NCI-H146 (cell line): ENCODE measurements at regions not wholly inside any gene's neighbourhood (a gene's known extent, or its start where the extent isn't known, plus 50 kb on each side); places are given as distances from the start of the nearest gene placed in this dataset.
A peak's percentile ranks its signal among the peaks of the same experiment; 100 is the strongest.

Source experiments
- DNase-seq: peaks from one replicate; lab custom pipeline; 2025; lab: John Stamatoyannopoulos, UW

DNA sequence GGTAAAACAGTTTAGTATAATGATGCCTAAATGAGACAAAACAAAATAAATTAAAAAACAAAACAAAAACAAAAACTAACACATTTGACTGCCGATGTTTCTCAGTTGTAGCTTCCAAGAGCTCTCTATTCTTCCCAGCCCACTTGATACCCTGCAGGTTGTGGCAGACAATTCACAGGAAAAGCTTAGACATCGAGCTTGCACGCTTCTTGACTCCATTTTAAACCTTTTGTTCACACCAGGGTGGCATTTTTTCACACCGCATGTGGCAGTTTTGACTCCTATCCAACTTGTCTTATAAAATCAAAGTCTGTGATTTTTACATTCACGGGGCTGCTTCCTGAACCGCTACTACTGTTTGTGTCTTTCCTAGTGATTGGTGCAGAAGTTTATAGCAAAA lies 575.9 kb downstream of the USP25 start:
- no peak for DNase-seq

DNA sequence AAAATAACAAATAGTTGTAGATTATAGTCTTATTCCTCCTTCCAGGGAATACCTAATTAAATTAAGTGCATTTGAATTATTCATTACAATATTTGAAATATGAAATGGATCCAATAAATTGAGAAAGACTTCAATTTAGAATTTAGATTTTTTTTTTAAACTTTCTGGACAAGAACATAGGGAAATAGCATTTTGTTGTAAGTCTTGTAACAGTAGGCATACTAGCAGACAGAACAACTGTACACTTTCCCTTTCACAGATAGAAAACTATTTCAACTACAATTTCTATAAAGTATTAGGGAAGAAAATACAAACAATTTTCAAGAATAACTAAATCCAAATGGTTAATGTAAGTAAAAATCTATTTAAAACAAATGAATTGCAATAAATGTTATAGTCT lies 577.5 kb downstream of the USP25 start:
- no peak for DNase-seq

DNA sequence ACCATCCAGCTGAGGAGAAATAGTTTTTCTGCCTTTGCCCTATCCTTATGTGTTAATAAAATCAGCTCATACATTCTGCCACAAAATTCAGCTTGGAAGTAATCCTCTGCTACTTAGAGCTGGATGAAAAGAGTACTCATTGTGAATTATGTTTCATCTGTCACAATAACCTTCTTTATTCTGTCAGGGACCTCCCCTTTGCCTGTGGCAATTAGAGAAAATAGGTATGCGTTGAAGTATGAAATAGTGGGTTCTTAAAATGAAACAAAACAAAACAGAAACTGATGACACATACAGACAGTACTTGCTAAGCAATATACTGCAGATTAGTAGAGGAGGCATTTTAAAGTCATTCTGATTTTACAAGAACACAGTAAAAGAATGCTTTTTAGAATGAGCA lies 578.5 kb downstream of the USP25 start:
- no peak for DNase-seq

DNA sequence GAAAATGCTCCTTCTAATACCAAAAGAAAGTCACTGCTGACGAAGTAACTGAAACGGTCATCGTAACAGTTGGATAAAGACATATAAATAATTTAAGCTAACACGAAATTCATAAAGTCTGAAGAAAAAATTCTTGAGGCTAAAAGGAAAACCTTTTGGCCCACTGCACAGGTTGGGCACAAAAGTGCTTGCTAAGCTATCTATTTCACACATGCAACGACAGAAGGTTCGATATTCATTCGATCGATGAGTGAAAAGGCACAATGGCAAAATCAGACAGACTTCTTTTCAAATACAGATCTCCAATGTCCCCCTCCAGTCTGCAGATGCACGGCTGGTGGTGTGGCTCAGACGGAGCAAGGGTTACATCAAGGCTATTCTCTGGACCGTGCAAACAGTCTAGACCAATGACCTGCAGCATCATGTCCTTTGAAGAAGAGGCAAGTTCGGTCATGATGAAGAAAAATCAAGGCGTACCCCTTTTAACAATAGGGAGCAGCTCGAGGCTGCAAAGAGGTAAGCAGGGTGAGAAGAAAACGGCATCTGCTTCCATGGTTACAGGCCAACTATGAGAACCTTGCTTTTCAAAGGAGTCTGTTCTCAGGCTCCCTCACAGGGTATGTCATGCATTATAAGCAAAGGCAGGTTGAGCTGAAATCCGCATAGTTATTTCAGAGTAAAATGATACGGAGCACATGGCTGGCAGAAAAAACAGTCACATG lies 579.6 kb downstream of the USP25 start:
- no peak for DNase-seq

DNA sequence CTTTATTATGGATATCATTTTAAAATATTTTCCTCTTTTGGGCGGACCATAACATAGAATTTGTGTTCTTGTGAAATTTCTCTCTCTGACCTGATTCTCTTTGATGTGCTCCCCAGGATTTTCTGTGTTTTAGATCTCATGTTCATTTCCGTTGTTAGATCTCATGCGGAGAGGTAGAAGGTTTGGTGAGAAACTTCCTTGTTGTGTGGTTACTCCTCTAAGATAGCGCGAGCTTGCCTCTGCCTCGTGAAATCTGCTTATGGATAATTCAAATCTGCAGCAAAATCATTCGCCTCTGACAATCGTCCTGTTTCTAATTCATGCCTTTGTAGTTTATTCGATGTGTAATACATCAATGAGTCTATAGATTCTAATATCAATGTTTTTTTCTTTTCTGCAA lies 580.4 kb downstream of the USP25 start:
- no peak for DNase-seq

DNA sequence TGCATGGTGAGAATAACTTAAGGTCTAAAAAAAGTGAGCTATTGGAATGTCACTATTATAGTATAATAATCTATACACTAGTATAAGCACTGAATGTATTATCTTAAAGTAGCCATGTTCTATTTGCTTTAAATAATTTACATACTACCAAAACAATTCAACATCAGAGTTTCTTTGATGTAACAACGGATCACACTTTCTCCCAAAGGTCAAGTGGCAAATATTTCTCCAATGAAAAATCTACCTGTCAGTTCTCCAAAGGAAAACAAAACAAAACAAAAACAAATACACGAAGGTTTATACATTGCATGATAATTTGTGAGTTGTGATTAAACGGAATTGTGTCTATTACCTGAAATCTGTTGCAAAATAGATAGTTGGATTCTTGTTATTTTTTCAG lies 581.4 kb downstream of the USP25 start:
- no peak for DNase-seq

DNA sequence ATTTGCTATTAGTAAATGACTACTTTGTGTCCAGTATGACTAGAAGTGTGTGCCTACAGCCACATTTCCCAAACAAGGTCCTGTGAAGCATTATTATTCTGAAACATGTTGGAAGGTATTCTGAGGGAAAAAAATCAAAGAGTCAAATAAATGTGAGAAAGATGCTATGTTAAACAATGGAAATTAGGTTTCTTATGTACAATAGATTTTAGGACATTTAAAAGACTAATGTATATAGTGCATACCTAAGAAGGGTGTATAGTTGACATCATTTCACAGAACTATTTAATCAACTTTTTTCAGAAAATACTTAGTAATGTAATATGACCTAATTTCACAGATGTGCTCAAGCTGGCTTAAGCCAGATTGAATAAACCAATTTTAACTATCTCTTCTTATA lies 582.5 kb downstream of the USP25 start:
- no peak for DNase-seq

DNA sequence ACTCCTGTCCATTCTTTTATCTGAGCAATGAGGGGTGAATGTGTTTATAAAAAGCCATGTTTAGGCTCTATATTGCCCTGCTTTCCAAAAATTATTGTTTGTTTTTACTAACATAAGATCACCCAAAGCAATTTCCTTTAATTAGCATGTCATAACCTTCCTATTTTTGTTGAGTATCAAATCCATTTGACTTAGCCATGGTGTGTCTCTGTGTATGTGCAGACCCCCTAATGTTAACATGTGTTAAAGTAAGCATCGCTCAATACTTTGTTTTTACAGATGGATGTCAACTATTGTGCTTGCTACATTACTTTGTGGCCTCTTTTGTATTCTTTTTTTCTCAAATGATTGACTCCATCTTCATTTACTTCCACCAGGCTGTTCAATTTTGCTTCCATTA lies 585.4 kb downstream of the USP25 start:
- DNase-seq: no peak

DNA sequence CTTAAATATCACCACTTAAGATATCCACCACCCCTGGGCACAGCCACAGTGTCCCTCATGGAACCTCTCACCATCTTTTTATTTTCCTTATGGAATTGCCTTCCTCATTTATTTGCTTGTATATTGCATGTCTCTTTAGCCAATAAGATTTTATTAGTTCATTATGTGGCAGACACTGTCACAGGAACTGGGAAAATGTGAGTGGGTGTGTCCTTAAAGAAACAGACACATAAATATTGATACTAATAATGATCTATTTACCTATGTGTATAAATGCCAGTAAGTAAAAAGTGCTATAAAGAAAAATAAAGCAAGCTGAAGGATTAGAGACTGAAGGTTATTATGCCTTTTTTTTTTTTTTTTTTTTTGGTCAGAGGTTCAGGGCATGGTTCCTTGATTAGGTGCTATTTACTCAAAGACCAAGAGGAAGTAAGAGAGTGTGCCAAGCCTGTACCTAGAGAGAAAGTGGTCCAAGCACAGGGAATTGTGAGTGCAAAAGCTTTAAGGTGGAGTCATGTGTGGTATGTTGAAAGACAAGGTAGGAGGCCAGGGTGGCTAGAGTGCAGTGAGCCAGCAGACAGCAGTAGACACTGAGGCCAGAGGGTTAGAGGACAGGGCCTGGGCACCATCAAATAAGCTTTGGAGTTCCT lies 589.0 kb downstream of the USP25 start:
- DNase-seq: no peak

DNA sequence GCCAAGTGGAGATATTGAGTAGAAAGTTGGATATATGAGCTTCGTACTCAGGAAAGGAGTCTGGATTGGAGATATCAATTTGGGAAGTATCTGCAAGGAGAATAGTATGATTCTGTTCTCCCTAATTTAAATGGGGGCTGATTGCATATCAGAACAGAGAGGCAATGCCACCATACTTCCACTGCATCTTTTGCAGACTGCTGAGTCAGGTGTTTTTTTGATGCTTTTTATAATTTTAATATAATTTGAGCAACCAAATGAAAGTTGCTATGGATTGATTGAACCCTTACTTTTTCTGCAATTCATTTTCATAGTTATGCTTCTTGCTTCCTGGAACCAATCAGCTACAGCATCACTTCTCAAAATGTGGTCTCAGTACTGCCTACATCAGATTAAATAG lies 590.3 kb downstream of the USP25 start:
- no peak for DNase-seq

DNA sequence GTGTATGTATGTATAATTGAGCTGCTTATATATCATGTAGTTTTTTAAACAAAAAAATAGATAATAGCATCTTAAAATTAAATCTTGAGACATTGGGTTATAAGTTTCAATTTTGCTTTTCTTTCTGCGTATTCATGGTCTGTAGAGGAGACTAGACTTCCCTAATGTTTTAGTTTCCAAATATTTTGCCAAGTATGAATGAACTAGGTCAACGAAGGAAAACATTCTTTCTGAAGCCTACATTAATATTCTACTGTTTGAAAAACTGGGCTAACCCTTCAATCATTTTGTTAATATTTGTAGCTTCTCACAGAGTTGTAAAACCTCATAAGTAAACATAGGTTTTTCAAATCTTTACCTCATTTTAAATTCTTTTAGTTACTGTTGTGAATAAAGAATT lies 592.7 kb downstream of the USP25 start:
- no peak for DNase-seq

DNA sequence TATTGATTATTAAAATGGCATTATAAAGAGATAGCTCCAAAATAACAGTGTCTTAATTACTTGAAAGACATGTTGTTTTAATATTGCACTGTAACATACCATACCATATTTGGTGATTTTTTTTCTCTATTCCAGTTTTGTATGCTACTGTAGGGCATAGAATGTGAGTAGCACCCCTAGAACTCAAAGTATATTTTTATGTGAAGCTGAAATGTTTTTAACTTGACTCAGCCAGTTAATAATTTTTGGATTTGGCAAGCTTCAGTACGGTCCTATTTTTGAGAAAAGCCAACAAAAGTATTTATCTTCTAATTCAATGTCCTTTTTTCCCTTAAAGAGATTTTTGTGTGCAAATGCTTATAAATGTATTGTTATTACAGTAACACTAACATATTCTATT lies 593.8 kb downstream of the USP25 start:
- DNase-seq: no peak

DNA sequence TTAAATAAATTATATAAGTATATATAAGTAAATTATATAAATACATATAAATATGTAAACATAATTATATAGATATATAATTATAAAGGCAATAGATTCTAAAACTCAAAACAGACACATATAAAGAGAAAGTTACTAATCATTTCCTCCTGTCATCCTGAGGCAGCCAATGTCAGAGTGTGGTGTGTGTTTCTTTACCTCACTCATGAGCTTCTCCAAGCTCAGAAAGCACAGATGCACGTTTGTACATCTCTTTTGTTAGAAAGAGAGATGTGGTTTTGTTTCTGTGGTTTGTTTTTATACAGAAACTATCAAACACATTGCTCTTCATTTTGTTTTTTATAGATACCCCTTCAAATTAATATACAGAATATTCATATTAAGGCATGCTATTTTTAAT lies 594.8 kb downstream of the USP25 start:
- no peak for DNase-seq

DNA sequence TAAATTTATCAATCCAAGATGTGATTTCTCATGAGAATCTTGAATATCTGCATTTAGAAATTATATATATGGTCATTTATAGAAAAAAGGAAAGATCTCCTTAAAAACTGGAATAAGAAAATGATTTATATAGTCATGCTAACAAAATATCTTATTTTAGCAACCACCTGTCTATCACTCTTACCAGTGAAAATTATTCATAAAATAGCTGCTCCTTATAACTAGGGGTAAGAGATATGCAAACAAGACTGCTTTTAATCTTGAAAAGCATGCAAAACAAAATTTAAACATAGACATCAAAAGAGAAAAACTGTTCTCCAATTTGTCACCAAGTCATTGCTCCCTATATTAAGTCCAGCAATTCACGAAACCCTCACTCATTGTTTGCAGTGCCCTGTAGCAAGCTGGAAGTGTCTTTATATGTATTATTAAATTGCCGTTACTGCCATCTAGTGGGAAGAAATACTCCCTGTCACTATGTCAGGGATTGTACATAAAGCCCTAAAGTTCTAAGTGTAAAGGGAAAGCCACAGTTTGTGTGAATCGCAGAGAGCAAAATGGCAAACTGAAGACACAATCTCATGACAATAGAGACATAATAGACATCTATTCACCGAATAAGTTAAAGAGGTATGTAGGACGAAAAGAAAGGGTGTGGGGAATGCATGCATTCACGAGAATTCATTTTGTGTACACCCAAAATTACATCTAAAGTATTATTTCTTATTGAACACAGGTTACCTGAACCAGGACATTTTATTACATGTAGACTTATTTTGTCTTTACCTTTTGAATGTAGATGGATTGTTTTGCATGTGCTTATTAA lies 600.5 kb downstream of the USP25 start:
- peak; percentile 34 for DNase-seq

DNA sequence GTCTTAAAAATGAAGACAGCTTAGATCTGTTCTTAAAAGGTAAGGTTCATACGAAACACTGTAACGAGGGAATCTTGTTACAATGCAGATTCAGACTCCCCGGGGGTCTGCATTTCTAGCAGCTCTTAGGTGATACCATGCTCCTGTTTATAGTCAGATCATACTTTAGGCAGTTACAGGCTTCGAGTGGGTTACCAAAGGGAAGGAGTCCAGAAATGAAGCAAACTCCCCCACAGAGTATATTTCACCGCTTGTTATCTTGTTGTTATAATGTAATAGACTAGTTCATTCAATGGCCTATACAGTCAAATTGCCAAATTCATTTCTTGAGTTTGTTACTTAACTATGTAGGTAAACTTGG lies 601.1 kb downstream of the USP25 start:
- DNase-seq: no peak

DNA sequence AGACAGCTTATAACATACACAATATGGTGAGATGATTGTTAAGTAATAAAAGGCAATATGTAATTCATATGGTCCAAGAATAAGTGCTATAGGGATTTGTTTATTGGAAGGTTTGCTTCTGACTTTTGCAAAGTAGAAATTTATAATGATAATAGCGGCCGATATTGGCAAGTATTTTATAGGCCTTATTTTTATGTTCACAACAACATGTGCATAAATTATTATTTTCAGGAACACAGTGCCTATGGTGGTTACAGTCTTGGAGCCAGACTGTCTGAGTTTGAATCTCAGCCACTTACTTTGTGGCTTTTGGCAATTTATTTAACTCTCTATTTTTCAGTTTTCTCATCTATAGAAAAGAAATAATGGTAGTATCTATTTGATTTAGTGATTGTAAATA lies 607.5 kb downstream of the USP25 start:
- no peak for DNase-seq

DNA sequence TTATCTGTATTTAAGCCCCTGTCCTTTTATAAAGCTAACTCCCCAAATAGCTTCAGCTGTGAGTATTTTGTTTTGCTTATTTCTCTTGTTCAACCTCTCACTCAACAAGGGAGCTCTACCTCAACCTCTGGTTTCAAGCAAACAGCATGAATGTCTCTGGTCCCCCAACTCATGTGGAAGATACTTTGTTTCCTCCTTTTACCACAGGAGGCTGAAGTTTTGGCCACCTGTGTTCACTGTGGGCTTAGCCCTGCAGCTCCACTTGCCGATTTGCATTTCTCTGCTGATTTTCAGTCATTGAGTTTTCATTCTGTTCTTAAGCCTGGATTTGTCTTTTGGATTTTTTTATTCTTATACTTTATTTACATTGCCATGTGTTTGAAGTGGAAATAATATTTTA lies 613.1 kb downstream of the USP25 start:
- DNase-seq: no peak

DNA sequence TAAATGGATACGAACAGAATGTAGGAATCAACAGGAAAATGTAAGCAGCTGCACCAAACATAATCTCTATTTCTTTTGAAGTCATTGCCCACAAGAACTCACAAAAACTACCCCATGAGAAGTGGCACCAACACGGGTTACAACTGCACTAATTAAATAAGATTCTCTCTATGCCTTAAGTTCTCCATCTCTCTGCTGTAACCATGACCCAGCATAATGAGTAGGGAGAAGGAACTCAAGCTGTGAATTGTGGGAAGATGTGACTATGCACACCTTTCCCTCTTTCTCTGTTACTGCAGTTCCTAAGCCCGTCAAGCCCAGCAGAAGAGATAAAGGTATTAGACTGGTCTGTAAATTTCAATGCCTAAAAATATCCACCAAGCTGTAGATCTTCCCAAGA lies 614.0 kb downstream of the USP25 start:
- DNase-seq: no peak

DNA sequence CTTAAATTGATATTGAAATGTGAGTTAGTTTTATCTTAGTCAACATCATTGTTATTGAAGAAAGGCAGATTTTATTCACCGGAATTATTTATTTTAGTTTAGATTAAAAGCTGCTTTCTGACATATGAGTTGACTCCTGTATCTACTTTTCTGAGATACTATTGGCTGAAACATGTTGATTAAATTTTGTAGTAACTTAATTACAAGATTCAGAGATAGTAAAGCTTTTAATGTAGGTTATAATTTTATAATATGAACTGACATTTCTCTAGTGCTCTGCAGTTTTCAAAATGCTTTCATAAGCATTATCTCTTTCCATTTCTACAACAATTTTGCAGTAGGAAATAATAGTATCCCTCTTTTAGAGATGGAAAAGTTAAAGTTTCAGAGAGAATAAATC lies 616.0 kb downstream of the USP25 start:
- no peak for DNase-seq

DNA sequence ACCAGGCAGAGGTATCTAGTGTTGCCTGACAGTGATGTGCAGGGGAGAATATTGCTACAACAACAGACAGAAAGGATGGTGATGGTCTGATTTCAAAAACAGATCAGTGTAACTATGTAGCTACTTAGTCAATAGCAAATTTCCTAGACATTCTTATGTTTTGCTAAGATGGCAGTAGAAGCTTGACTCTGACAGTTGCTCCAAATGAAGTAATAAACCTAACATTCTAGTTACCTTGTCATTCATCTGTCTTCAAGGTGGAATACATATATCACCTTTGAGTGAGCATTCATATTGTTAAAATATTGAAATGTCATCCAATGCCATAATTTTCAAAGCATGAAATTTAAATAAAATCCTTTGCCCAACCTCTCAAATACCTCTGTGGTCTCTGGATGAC lies 617.4 kb downstream of the USP25 start:
- DNase-seq: no peak

DNA sequence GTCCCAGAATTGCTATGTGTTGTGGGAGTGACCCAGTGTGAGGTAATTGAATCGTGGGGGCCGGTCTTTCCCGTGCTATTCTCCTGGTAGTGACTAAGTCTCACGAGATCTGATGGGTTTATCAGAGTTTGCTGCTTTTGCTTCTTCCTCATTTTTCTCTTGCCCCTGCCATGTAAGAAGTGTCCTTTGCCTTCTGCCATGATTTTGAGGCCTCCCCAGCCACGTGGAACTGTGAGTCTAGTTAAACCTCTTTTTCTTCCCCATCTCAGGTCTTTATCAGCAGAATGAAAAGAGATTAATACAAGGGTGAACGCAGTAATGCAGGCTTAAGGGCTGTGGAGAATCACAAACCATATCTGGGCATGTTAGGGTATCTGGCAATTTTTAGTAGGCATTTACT lies 624.0 kb downstream of the USP25 start:
- no peak for DNase-seq

DNA sequence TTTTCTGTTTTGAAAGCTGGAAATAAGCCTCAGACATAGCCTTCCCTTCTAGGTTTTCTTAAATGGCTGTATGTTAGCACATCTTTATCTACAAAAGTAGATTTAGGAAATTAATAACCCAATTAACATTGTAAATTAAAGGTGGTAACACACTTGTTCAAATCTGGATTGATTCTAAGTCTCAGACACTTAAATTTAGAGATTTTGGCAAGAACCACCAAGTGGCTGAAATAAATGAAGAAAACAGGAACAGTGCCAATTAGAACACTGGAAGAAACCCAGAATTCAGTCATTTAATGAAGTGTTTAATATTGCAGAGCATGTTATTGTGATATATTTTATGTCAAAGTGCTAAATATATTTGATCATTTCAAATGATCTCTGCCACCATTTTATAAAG lies 628.2 kb downstream of the USP25 start:
- DNase-seq: no peak

DNA sequence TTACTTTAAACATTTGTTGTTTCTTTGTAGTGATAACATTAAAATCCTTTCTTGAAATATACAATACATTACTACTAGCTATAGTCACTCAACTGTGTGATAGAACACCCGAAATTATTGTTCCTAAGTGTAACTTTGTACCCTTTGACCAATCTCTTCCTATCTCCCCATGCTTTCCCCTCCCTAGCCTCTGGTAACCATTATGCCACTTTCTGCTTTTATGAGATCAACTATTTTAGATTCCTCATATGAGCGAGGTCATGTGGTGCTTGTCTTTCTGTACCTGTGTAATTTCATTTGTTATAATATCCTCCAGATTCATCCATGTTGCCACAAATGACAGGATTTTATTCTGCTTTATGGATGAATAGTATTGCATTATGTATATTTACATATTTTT lies 629.0 kb downstream of the USP25 start:
- no peak for DNase-seq
